ENCODE measurements at regions not wholly inside any gene's neighbourhood (a gene's known extent, or its start where the extent isn't known, plus 50 kb on each side); places are given as distances from the start of the nearest gene placed in this dataset.

GRCh38 chr4:4712800-4713528 is 146.5 kb upstream of the MSX1 start:
- Mint-ChIP-seq H3K9me3 (no peaks in the 10 kb centered on the region), H3K4me3 (no peak overlapping the region), H3K27ac (ENCODE audit: unreplicated experiment) (no peak overlapping the region), H3K36me3 (ENCODE audit: low read depth) (peaks cover 2% of the 10 kb centered on the region), H3K27me3 (ENCODE audit: low read depth) (peaks cover 3% of the 10 kb centered on the region), H3K4me1 (peaks cover 10% of the 10 kb centered on the region)
- DNase-seq (ENCODE audit: low read depth, low spot score): no peak
- TF ChIP-seq CTCF (conservative IDR thresholded peaks at IDR 0.05): no peak

- Mint-ChIP-seq H3K4me3 (no peak overlapping the region), H3K36me3 (ENCODE audit: low read depth) (peaks cover 2% of the 10 kb centered on the region), H3K27ac (ENCODE audit: unreplicated experiment) (no peak overlapping the region), H3K9me3 (no peaks in the 10 kb centered on the region), H3K4me1 (peaks cover 10% of the 10 kb centered on the region), H3K27me3 (ENCODE audit: low read depth) (peaks cover 3% of the 10 kb centered on the region)
- no peak for DNase-seq (ENCODE audit: low read depth, low spot score)
- no peak for TF ChIP-seq CTCF (conservative IDR thresholded peaks at IDR 0.05)
These were observed 147.6 kb upstream of the MSX1 start for GRCh38 chr4:4711902-4712301.

- Mint-ChIP-seq H3K27ac (ENCODE audit: unreplicated experiment) (no peak overlapping the region), H3K27me3 (ENCODE audit: low read depth) (peaks cover 3% of the 10 kb centered on the region), H3K4me3 (no peak overlapping the region), H3K36me3 (ENCODE audit: low read depth) (peaks cover 2% of the 10 kb centered on the region), H3K9me3 (no peaks in the 10 kb centered on the region), H3K4me1 (peaks cover 10% of the 10 kb centered on the region)
- TF ChIP-seq CTCF (conservative IDR thresholded peaks at IDR 0.05): no peak
- DNase-seq (ENCODE audit: low read depth, low spot score): no peak
These were observed 149.7 kb upstream of the MSX1 start for GRCh38 chr4:4709736-4710135.

- Mint-ChIP-seq H3K9me3 (no peaks in the 10 kb centered on the region), H3K27me3 (ENCODE audit: low read depth) (peaks cover 3% of the 10 kb centered on the region), H3K4me1 (no peaks in the 10 kb centered on the region), H3K4me3 (no peak overlapping the region), H3K36me3 (ENCODE audit: low read depth) (peaks cover 5% of the 10 kb centered on the region), H3K27ac (ENCODE audit: unreplicated experiment) (no peak overlapping the region)
- DNase-seq (ENCODE audit: low read depth, low spot score): no peak
- no peak for TF ChIP-seq CTCF (conservative IDR thresholded peaks at IDR 0.05)
These were observed 155.2 kb upstream of the MSX1 start for GRCh38 chr4:4704267-4704666.

- H3K27me3 Mint-ChIP-seq (ENCODE audit: low read depth): no peaks in the 10 kb centered on the region
- H3K27ac Mint-ChIP-seq (ENCODE audit: unreplicated experiment): no peak overlapping the region
- DNase-seq (ENCODE audit: low read depth, low spot score): no peak
- no peaks in the 10 kb centered on the region for H3K36me3 Mint-ChIP-seq (ENCODE audit: low read depth)
- TF ChIP-seq CTCF (conservative IDR thresholded peaks at IDR 0.05): no peak
- H3K4me3 Mint-ChIP-seq: no peak overlapping the region
- H3K4me1 Mint-ChIP-seq: peaks cover 7% of the 10 kb centered on the region
- H3K9me3 Mint-ChIP-seq: no peaks in the 10 kb centered on the region
These were observed 155.7 kb upstream of the STX18 start for GRCh38 chr4:4697584-4697983.

All from neural crest cell (in vitro differentiated cells).